OCI-LY7 (cell line): ENCODE measurements at regions not wholly inside any gene's neighbourhood (a gene's known extent, or its start where the extent isn't known, plus 50 kb on each side); places are given as distances from the start of the nearest gene placed in this dataset.

ENCODE experiments used
- BruUV-seq: library from RNA; stranded (reverse); fragments of 400-500 nt; replicated peaks from 2 replicates; lab custom pipeline; 2021; lab: Mats Ljungman, UMichigan
- CTCF ChIA-PET: fragments of 300-600 bp; sonication (Branson Sonifier 250); formaldehyde crosslinking; loops from one replicate; lab custom pipeline; 2022; ENCODE audit warnings: antibody characterized with exemption; ENCODE audit not compliant: unreplicated experiment; lab: Charles Lee
- POLR2A ChIA-PET: fragments of 300-600 bp; sonication (Branson Sonifier 250); formaldehyde crosslinking; loops from one replicate; lab custom pipeline; 2022; ENCODE audit warnings: antibody characterized with exemption; lab: Charles Lee
- DNase-seq: peaks from one replicate; pipeline ENCODE4 v3.0.0-alpha.2; 2015; ENCODE audit warnings: low spot score
- H2AFZ ChIP-seq: fragments of 200-600 bp; sonication (generic), shearing (Covaris generic); 2 replicates; pipeline ENCODE4 v1.6.1; 2014; ENCODE audit warnings: mild to moderate bottlenecking, antibody characterized with exemption, low read length, moderate library complexity
- H3K27ac ChIP-seq: fragments of 200-600 bp; sonication (generic); 2 replicates; pipeline ENCODE4 v1.5.1; 2014; ENCODE audit warnings: mixed run types, low read depth, mild to moderate bottlenecking, moderate library complexity, low read length, inconsistent platforms; ENCODE audit not compliant: poor library complexity, severe bottlenecking
- H3K36me3 ChIP-seq: fragments of 200-600 bp; sonication (generic); 2 replicates; pipeline ENCODE4 v1.6.1; 2014; ENCODE audit warnings: mild to moderate bottlenecking, antibody characterized with exemption, low read length, moderate library complexity, mixed read lengths; ENCODE audit not compliant: insufficient read depth
- H3K4me1 ChIP-seq: fragments of 200-600 bp; sonication (generic); 2 replicates; pipeline ENCODE4 v1.5.1; 2014; ENCODE audit warnings: mild to moderate bottlenecking, low read length; ENCODE audit not compliant: insufficient read depth, poor library complexity, severe bottlenecking
- H3K4me2 ChIP-seq: fragments of 200-600 bp; sonication (generic); 2 replicates; pipeline ENCODE4 v1.6.1; 2014; ENCODE audit warnings: mild to moderate bottlenecking, low read length
- H3K4me3 ChIP-seq: fragments of 200-600 bp; sonication (generic); 2 replicates; pipeline ENCODE4 v1.5.1; 2014; ENCODE audit warnings: mild to moderate bottlenecking, low read depth, low read length; ENCODE audit not compliant: poor library complexity, severe bottlenecking
- H3K79me2 ChIP-seq: fragments of 200-600 bp; sonication (generic); 2 replicates; pipeline ENCODE4 v1.6.1; 2016; ENCODE audit warnings: low read depth, mild to moderate bottlenecking, low read length, moderate library complexity, mixed read lengths; ENCODE audit not compliant: insufficient read depth
- H3K9me2 ChIP-seq: fragments of 200-600 bp; sonication (generic); 2 replicates; pipeline ENCODE4 v1.6.1; 2016; ENCODE audit warnings: mild to moderate bottlenecking, low read length, mixed read lengths; ENCODE audit not compliant: insufficient read depth
- H3K9me3 ChIP-seq: fragments of 200-600 bp; sonication (generic); 2 replicates; pipeline ENCODE4 v1.6.1; 2014; ENCODE audit warnings: mild to moderate bottlenecking, mixed run types, low read length, mixed read lengths
- H4K20me1 ChIP-seq: fragments of 200-600 bp; sonication (generic); 2 replicates; pipeline ENCODE4 v1.6.1; 2014; ENCODE audit warnings: mild to moderate bottlenecking, antibody characterized with exemption, low read length, moderate library complexity, mixed read lengths; ENCODE audit not compliant: insufficient read depth
- CTCF ChIP-seq: fragments of 200-600 bp; sonication (generic); conservative IDR thresholded peaks from 2 replicates; pipeline ENCODE4 v1.5.1; 2014; ENCODE audit warnings: mild to moderate bottlenecking, antibody characterized with exemption, low read length, moderate library complexity, mixed read lengths
- EZH2phosphoT487 ChIP-seq: fragments of 200-600 bp; sonication (generic); IDR thresholded peaks from 2 replicates; pipeline ENCODE4 v1.6.1; 2018; ENCODE audit warnings: low read depth, borderline replicate concordance, mild to moderate bottlenecking, mixed run types, antibody characterized with exemption, low read length, moderate library complexity, mixed read lengths
- intact Hi-C: fragments of 100-400 bp; cut with micrococcal nuclease; formaldehyde crosslinking; loops from one replicate; pipeline ENCODE4 v1.10.0; 2022; ENCODE audit not compliant: unreplicated experiment

- ChIA-PET CTCF (no interaction called here), POLR2A (no interaction called here)
- Histone ChIP-seq H3K79me2 (no peaks in the 10 kb centered on the region), H3K9me2 (no peaks in the 10 kb centered on the region), H2AFZ (no peak overlapping the region), H3K9me3 (no peaks in the 10 kb centered on the region), H3K4me1 (no peaks in the 10 kb centered on the region), H3K4me3 (no peak overlapping the region), H3K4me2 (no peak overlapping the region), H3K36me3 (no peaks in the 10 kb centered on the region), H4K20me1 (no peaks in the 10 kb centered on the region), H3K27ac (no peak overlapping the region)
- no peak for DNase-seq
- intact Hi-C loops: no loop called here
- no TSS peak for BruUV-seq
- TF ChIP-seq CTCF (no peak), EZH2phosphoT487 (no peak)
Observed at GRCh38 chr2:67221266-67221665, 175.9 kb upstream of the ETAA1 start.

- no peak overlapping the region for H3K4me3 ChIP-seq
- POLR2A ChIA-PET: interaction anchor here (1.2 kb wide), 1 partner anchor 21 kb away, joined by 3 read pairs; no protein-coding TSS in a partner anchor
- H3K79me2 ChIP-seq: no peaks in the 10 kb centered on the region
- H3K9me2 ChIP-seq: no peaks in the 10 kb centered on the region
- CTCF ChIA-PET: no interaction called here
- no TSS peak for BruUV-seq
- H3K4me2 ChIP-seq: no peak overlapping the region
- H3K27ac ChIP-seq: no peak overlapping the region
- TF ChIP-seq CTCF: no peak
- no peak for TF ChIP-seq EZH2phosphoT487
- H4K20me1 ChIP-seq: no peaks in the 10 kb centered on the region
- H3K4me1 ChIP-seq: no peaks in the 10 kb centered on the region
- no peaks in the 10 kb centered on the region for H3K9me3 ChIP-seq
- intact Hi-C loops: no loop called here
- no peak overlapping the region for H2AFZ ChIP-seq
- no peak for DNase-seq
- no peaks in the 10 kb centered on the region for H3K36me3 ChIP-seq
Observed at GRCh38 chr2:67225287-67225973, 171.7 kb upstream of the ETAA1 start.

- Histone ChIP-seq H3K4me3 (no peak overlapping the region), H3K4me2 (no peak overlapping the region), H3K79me2 (no peaks in the 10 kb centered on the region), H3K27ac (no peak overlapping the region), H2AFZ (no peak overlapping the region), H3K36me3 (no peaks in the 10 kb centered on the region), H3K4me1 (no peaks in the 10 kb centered on the region), H4K20me1 (no peaks in the 10 kb centered on the region), H3K9me2 (no peaks in the 10 kb centered on the region), H3K9me3 (no peaks in the 10 kb centered on the region)
- no TSS peak for BruUV-seq
- intact Hi-C loops: no loop called here
- ChIA-PET CTCF (no interaction called here), POLR2A (no interaction called here)
- no peak for DNase-seq
- TF ChIP-seq EZH2phosphoT487 (no peak), CTCF (no peak)
Observed at GRCh38 chr2:67229706-67230105, 167.4 kb upstream of the ETAA1 start.
